AG04449 (cell line): ENCODE measurements at regions not wholly inside any gene's neighbourhood (a gene's known extent, or its start where the extent isn't known, plus 50 kb on each side); places are given as distances from the start of the nearest gene placed in this dataset.
A peak's percentile ranks its signal among the peaks of the same experiment; 100 is the strongest.
"Not testable (repeated sequence)": the region's sequence is repeated elsewhere in the genome, so short reads cannot be mapped to it uniquely, and the experiment has no call there.

Experiments
- CTCF ChIA-PET: fragments of 350-600 bp; formaldehyde crosslinking; extraction: SDS; loops from one replicate; lab custom pipeline; 2021; ENCODE audit warnings: antibody characterized with exemption; lab: Yijun Ruan, JAX
- POLR2A ChIA-PET: fragments of 400-600, 350-600 bp; formaldehyde crosslinking; extraction: SDS; loops from one replicate; lab custom pipeline; 2020; ENCODE audit warnings: antibody characterized with exemption, inconsistent platforms; lab: Yijun Ruan, JAX
- DNase-seq: peaks from one replicate; pipeline ENCODE4 v3.0.0-alpha.2; 2010; ENCODE audit warnings: low read depth, low spot score
- H3K4me3 ChIP-seq: 2 replicates; pipeline ENCODE4 v1.5.1; 2011; ENCODE audit warnings: low read depth, mild to moderate bottlenecking, control low read depth, low read length
- CTCF ChIP-seq: IDR thresholded peaks from one replicate; pipeline ENCODE4 v1.5.1; 2011; ENCODE audit warnings: mild to moderate bottlenecking, moderate library complexity, low read length, control low read depth, inconsistent platforms; ENCODE audit not compliant: insufficient read depth; ENCODE audit errors: missing control alignments

GRCh38 chr15:95784508-95784907, 546.0 kb upstream of the NR2F2 start:
- TF ChIP-seq CTCF, result no peak
- ChIA-PET CTCF (no interaction called here), POLR2A (no interaction called here)
- DNase-seq, result no peak
- no peak overlapping the region for H3K4me3 ChIP-seq

DNA sequence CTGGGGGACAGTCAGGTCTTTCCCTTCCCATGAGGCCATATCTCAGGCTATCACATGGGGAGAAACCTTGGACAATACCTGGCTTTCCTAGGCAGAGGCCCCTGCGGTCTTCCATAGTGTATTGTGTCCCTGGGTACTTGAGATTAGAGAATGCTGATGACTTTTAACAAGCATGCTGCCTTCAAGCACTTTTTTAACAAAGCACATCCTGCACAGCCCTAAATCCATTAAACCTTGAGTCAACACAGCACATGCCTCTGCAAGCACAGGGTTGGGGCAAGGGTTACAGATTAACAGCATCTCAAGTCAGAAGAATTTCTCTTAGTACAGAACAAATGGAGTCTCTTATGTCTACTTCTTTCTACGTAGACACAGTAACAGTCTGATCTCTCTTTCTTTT, 545.2 kb upstream of the NR2F2 start:
- CTCF ChIA-PET, POLR2A ChIA-PET, DNase-seq, H3K4me3 ChIP-seq: not testable (repeated sequence)

DNA sequence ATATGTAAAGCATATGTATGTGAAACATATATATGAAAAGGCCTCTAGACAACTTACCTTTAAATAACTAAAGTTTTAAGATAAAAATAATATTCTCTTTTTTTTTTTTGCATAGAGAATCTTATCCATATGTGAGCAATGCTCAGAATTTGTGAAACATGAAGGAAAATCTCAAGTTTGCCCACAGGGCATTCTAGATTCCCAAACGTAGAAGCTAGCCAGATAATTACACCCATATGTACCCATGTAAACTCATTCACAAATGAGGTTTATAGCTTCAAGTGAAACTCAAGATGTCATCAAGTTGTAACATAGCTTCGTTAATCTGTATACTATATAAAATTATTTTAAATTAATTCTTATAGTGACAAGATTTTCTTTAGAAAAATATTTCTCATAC, 537.3 kb upstream of the NR2F2 start:
- ChIA-PET CTCF (no interaction called here), POLR2A (no interaction called here)
- DNase-seq, result no peak
- TF ChIP-seq CTCF, result no peak
- H3K4me3 ChIP-seq, result no peak overlapping the region

GRCh38 chr15:95795386-95795785, 535.1 kb upstream of the NR2F2 start:
- CTCF ChIA-PET, result no interaction called here

GRCh38 chr15:95799286-95800200, 531.0 kb upstream of the NR2F2 start:
- peak; percentile 29 for DNase-seq
- ChIA-PET POLR2A (no interaction called here), CTCF (no interaction called here)
- TF ChIP-seq CTCF, result no peak
- no peak overlapping the region for H3K4me3 ChIP-seq

More at GRCh38 chr15:95795386-95795785, 535.1 kb upstream of the NR2F2 start:
- no peak overlapping the region for H3K4me3 ChIP-seq
- POLR2A ChIA-PET, result no interaction called here
- no peak for DNase-seq
- no peak for TF ChIP-seq CTCF

GRCh38 chr15:95804484-95804883, 526.0 kb upstream of the NR2F2 start:
- no peak for DNase-seq
- no peak overlapping the region for H3K4me3 ChIP-seq
- CTCF ChIA-PET, result no interaction called here
- POLR2A ChIA-PET, result no interaction called here
- no peak for TF ChIP-seq CTCF

GRCh38 chr15:95812491-95812890, 518.0 kb upstream of the NR2F2 start:
- DNase-seq, result no peak
- CTCF ChIA-PET, result no interaction called here
- POLR2A ChIA-PET, result no interaction called here
- TF ChIP-seq CTCF, result no peak
- no peak overlapping the region for H3K4me3 ChIP-seq
